ENCODE measurements at regions not wholly inside any gene's neighbourhood (a gene's known extent, or its start where the extent isn't known, plus 50 kb on each side); places are given as distances from the start of the nearest gene placed in this dataset.

DNA sequence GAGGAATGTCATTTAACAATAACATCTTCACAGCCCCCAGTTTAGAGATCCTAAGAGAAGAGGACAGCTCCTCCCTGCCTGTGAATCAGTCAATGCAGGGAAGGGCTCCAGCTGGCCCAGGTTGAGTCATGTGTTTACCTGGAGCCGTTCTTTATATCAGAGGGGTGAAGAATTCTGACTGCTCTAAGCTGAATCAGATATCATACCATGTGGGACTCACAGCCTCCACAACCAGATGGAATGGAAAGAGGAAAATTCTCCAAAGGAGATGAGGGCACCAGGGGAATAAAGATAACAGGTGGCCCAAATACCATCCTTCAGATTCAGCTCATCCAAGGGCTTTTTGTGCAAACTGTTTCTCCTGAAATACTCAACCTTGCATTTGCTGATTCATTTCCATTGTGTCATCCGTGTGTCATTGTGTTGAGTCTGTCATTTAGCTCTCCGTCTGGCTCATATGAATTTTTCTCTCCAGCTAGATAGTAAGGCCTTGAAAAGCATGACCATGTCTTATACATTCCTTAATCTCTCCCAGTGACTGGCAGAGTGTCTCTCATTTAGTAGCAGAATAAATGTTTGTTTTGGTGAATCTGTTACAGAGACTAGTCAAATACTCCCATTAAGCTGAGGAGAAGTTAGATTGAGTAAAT is 217.9 kb downstream of the RFC3 start:
- no peaks in the 10 kb centered on the region for H3K27me3 ChIP-seq (ENCODE audit: control insufficient read depth, insufficient read depth, low read length)
- H3K4me3 ChIP-seq (ENCODE audit: low read depth, low read length) = no peak overlapping the region
- DNase-seq (ENCODE audit: low read depth) = no peak
- TF ChIP-seq, protein P1, sequence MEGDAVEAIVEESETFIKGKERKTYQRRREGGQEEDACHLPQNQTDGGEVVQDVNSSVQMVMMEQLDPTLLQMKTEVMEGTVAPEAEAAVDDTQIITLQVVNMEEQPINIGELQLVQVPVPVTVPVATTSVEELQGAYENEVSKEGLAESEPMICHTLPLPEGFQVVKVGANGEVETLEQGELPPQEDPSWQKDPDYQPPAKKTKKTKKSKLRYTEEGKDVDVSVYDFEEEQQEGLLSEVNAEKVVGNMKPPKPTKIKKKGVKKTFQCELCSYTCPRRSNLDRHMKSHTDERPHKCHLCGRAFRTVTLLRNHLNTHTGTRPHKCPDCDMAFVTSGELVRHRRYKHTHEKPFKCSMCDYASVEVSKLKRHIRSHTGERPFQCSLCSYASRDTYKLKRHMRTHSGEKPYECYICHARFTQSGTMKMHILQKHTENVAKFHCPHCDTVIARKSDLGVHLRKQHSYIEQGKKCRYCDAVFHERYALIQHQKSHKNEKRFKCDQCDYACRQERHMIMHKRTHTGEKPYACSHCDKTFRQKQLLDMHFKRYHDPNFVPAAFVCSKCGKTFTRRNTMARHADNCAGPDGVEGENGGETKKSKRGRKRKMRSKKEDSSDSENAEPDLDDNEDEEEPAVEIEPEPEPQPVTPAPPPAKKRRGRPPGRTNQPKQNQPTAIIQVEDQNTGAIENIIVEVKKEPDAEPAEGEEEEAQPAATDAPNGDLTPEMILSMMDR (IDR thresholded peaks at IDR 0.05; ENCODE audit: insufficient read depth, low read length, poor library complexity, severe bottlenecking) = no peak
- H3K36me3 ChIP-seq (ENCODE audit: control insufficient read depth, insufficient read depth, low read length) = no peaks in the 10 kb centered on the region

DNA sequence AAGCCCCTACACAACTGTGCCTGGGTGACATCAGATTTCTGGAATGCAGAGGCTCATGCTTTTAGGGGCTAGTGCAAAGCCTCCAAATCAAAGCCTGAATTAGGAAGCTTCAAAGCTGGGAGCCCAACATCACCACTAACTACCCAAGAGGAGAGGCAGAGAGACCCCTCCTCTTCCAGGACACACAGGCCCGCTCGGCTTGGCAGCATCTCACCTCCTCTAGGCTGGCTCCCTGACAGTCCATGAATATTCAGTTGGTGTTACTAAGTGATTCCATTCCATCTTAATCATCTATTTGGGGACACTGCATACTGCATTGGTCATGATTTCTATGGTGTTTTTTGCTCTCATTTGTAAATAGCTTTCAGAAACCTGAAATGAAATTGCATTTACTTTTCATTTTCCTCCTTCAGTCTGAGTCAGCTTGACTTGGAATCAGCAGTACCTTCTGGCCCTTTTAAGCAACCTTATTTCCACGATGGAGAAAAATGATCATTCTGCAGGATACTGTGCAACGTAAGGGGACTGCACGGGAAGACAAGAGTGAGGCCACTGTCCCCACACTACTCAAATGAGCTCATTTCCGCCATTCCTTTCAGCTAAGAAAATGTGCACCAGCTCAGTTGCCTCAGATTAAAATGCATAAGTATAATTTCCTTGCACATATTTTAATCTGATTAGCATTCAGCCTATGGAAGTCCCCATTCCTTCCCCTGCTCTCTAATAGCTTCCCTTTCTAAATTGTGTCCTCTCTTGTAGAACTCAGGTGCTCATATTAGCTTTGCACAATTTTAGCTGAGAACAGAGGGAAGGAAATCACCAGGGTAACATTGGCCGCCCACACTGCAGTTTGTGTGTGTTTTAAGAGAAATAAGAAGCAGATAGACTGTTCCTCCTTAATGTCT is 219.9 kb downstream of the RFC3 start:
- Histone ChIP-seq H3K4me3 (ENCODE audit: low read depth, low read length) (no peak overlapping the region), H3K27me3 (ENCODE audit: control insufficient read depth, insufficient read depth, low read length) (no peaks in the 10 kb centered on the region), H3K36me3 (ENCODE audit: control insufficient read depth, insufficient read depth, low read length) (no peaks in the 10 kb centered on the region)
- DNase-seq (ENCODE audit: low read depth) = no peak
- TF ChIP-seq, protein P1 (IDR thresholded peaks at IDR 0.05; ENCODE audit: insufficient read depth, low read length, poor library complexity, severe bottlenecking) = no peak

DNA sequence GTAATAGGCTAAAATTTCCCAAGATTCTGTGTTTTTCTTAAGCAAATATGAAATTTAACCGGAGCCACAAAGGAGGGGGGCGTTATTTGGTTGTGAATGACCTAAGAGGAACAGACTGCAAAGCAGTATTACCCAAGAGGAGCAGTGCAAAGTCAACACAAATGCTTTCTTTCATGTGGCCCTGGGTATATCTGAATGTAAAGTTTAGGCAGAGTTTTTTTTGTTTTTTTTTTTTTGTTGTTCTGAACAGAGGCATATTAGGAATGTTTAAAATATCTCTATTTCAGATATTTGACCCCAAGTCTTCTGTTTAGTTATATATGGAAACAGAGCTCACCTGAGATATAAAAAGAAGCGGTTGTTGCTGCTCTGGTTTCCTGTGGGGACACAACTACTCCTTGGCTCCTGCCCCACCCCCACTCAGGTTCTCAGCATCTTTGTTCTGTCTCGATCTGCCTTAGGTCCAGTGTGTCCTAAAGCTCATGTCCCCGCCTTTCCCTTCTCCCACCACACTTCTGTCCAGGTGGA is 220.7 kb downstream of the RFC3 start:
- H3K4me3 ChIP-seq (ENCODE audit: low read depth, low read length) = no peak overlapping the region
- TF ChIP-seq, protein P1 (IDR thresholded peaks at IDR 0.05; ENCODE audit: insufficient read depth, low read length, poor library complexity, severe bottlenecking) = no peak
- H3K27me3 ChIP-seq (ENCODE audit: control insufficient read depth, insufficient read depth, low read length) = no peaks in the 10 kb centered on the region
- no peaks in the 10 kb centered on the region for H3K36me3 ChIP-seq (ENCODE audit: control insufficient read depth, insufficient read depth, low read length)
- DNase-seq (ENCODE audit: low read depth) = no peak

DNA sequence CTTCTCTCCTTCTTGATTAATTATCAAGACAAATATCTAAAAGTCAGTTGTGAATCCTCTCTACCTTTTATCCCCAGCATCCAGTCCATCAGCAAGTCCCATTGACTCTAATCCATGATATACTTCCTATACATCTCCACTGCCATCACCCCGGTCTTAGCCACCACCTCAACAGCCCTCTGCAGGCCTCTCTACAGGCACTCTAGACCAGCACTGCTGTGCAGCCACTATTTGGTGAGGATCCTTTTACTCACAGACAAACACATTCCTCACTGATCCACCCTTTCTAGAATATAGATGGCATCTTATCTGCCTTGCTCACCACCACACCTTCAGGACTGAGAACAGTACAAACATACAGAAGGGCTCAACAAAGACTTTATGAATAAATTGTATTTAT is 221.7 kb downstream of the RFC3 start:
- Histone ChIP-seq H3K27me3 (ENCODE audit: control insufficient read depth, insufficient read depth, low read length) (no peaks in the 10 kb centered on the region), H3K36me3 (ENCODE audit: control insufficient read depth, insufficient read depth, low read length) (no peaks in the 10 kb centered on the region), H3K4me3 (ENCODE audit: low read depth, low read length) (no peak overlapping the region)
- DNase-seq (ENCODE audit: low read depth) = no peak
- TF ChIP-seq, protein P1 (IDR thresholded peaks at IDR 0.05; ENCODE audit: insufficient read depth, low read length, poor library complexity, severe bottlenecking) = no peak

DNA sequence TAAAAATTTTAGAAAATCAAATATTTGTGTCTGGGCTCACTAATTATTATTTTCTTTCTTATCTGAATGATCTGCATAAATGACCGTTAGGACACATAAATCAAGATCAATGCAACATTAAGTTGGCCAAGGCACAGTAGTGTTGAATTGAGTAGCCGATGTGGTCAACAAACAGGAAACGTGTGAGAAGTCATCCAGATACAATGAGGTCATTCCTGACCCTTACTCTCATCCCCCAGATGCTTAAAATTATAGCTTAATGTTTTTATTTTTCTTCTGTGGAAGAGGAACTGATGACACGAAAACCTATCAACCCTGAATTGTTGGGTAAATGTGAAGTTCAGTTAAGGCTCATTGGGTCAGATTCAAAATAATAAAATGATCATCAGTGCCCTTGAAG is 222.9 kb downstream of the RFC3 start:
- no peaks in the 10 kb centered on the region for H3K36me3 ChIP-seq (ENCODE audit: control insufficient read depth, insufficient read depth, low read length)
- H3K4me3 ChIP-seq (ENCODE audit: low read depth, low read length) = no peak overlapping the region
- DNase-seq (ENCODE audit: low read depth) = no peak
- no peaks in the 10 kb centered on the region for H3K27me3 ChIP-seq (ENCODE audit: control insufficient read depth, insufficient read depth, low read length)
- TF ChIP-seq, protein P1 (IDR thresholded peaks at IDR 0.05; ENCODE audit: insufficient read depth, low read length, poor library complexity, severe bottlenecking) = no peak

Data from kidney epithelial cell (primary cell).